Sigmoid colon (tissue), 3 donors: ENCODE measurements at regions not wholly inside any gene's neighbourhood (a gene's known extent, or its start where the extent isn't known, plus 50 kb on each side); places are given as distances from the start of the nearest gene placed in this dataset.

Source experiments
- POLR2A ChIP-seq, 2 donors: fragments of 450-650 bp; IDR thresholded peaks; one replicate each; pipeline ENCODE4 v1.6.1; 2016; ENCODE audit warnings: antibody characterized with exemption in 2 of 2, mild to moderate bottlenecking in 2 of 2, moderate library complexity in 2 of 2
- TF ChIP-seq, protein P1 (sequence below), 4 experiments: fragments of 450-650 bp in 3 of 4; fragments of 200-600 bp in 1 of 4; IDR thresholded peaks; one replicate each; pipeline ENCODE4 v1.5.1; 2016 to 2019; ENCODE audit warnings: antibody characterized with exemption in 4 of 4, mild to moderate bottlenecking in 3 of 4, moderate library complexity in 2 of 4

DNA sequence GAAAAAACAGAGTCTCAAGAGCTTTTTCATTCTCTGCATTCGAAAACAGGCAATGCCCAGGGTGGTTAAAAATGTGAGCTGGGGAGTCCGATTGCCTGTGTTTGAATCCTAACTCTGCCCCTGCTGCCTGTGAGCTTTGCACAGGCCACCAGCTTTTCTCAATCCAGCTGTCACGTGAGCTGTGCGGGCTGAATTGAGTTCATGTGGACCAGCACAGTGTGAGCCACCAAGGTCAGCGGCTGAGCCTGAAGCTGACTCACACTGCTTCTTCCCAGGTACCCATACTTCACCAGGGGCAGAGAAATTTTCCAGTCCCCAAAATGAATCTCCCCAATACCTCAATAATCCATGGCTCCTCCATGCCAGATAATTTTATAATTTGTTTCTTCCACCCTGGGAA is 64.4 kb upstream of the SLCO3A1 start:
- no peak for TF ChIP-seq POLR2A (IDR thresholded peaks at IDR 0.05)
- TF ChIP-seq, protein P1, sequence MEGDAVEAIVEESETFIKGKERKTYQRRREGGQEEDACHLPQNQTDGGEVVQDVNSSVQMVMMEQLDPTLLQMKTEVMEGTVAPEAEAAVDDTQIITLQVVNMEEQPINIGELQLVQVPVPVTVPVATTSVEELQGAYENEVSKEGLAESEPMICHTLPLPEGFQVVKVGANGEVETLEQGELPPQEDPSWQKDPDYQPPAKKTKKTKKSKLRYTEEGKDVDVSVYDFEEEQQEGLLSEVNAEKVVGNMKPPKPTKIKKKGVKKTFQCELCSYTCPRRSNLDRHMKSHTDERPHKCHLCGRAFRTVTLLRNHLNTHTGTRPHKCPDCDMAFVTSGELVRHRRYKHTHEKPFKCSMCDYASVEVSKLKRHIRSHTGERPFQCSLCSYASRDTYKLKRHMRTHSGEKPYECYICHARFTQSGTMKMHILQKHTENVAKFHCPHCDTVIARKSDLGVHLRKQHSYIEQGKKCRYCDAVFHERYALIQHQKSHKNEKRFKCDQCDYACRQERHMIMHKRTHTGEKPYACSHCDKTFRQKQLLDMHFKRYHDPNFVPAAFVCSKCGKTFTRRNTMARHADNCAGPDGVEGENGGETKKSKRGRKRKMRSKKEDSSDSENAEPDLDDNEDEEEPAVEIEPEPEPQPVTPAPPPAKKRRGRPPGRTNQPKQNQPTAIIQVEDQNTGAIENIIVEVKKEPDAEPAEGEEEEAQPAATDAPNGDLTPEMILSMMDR (IDR thresholded peaks at IDR 0.05), result no peak
